ENCODE measurements at regions not wholly inside any gene's neighbourhood (a gene's known extent, or its start where the extent isn't known, plus 50 kb on each side); places are given as distances from the start of the nearest gene placed in this dataset.
"Not testable (repeated sequence)": the region's sequence is repeated elsewhere in the genome, so short reads cannot be mapped to it uniquely, and the experiment has no call there.

DNA sequence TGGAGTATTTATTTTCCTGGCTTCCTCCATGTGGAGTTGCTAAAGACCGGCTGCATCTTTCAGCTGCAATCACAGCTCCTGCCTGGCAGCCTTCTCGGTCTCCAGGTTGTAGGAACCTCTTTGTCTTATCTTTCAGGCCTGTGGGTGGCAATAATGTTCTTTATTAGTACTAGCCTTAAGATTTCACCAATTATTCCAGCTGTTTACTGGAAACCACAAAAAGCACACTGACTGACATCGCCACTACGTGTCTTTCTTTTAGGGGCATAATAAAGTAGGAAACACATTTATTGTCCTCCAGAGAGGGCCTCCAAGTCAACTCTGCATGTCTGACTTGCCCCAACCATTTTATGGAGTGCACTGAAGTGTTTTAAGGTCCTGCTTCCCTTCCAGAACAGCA, 1116.5 kb upstream of the TMEM132C start:
- Mint-ChIP-seq H3K9me3 (no peaks in the 10 kb centered on the region), H3K36me3 (ENCODE audit: low read depth) (peaks cover 2% of the 10 kb centered on the region), H3K4me1 (ENCODE audit: low read depth) (peaks cover 3% of the 10 kb centered on the region), H3K27me3 (peaks cover 4% of the 10 kb centered on the region), H3K27ac (no peak overlapping the region), H3K4me3 (no peak overlapping the region)
- DNase-seq (no peak), ATAC-seq (no peak)
- intact Hi-C loops (cut with micrococcal nuclease), result no loop called here
- CTCF ChIA-PET, result no interaction called here
- POLR2A ChIA-PET, result no interaction called here
- TF ChIP-seq, protein P1, sequence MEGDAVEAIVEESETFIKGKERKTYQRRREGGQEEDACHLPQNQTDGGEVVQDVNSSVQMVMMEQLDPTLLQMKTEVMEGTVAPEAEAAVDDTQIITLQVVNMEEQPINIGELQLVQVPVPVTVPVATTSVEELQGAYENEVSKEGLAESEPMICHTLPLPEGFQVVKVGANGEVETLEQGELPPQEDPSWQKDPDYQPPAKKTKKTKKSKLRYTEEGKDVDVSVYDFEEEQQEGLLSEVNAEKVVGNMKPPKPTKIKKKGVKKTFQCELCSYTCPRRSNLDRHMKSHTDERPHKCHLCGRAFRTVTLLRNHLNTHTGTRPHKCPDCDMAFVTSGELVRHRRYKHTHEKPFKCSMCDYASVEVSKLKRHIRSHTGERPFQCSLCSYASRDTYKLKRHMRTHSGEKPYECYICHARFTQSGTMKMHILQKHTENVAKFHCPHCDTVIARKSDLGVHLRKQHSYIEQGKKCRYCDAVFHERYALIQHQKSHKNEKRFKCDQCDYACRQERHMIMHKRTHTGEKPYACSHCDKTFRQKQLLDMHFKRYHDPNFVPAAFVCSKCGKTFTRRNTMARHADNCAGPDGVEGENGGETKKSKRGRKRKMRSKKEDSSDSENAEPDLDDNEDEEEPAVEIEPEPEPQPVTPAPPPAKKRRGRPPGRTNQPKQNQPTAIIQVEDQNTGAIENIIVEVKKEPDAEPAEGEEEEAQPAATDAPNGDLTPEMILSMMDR (IDR thresholded peaks at IDR 0.05), result no peak

DNA sequence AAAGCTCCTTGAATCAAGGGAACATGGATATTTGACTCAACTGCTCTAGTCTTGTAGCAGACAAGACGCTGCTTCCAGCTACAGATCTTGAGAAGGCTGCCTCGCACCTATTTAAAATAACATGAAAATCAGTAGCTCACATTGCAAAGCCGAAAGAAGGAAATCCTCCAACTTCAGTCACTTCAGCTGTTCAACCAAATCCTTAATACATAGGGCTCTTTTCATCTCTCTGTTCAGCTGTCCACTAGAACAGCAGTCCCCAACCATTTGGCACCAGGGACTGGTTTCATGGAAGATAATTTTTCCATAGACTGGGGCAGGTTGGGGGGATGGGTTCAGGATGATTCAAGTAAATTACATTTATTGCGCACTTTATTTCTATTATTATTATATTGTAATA, 1116.0 kb upstream of the TMEM132C start:
- ChIA-PET POLR2A (no interaction called here), CTCF (no interaction called here)
- no peaks in the 10 kb centered on the region for H3K9me3 Mint-ChIP-seq
- H3K27ac Mint-ChIP-seq, result no peak overlapping the region
- H3K36me3 Mint-ChIP-seq (ENCODE audit: low read depth), result peaks cover 2% of the 10 kb centered on the region
- H3K4me1 Mint-ChIP-seq (ENCODE audit: low read depth), result peaks cover 3% of the 10 kb centered on the region
- no peak for ATAC-seq
- peaks cover 4% of the 10 kb centered on the region for H3K27me3 Mint-ChIP-seq
- TF ChIP-seq, protein P1 (IDR thresholded peaks at IDR 0.05), result no peak
- H3K4me3 Mint-ChIP-seq, result no peak overlapping the region
- intact Hi-C loops (cut with micrococcal nuclease), result no loop called here
- DNase-seq, result no peak

DNA sequence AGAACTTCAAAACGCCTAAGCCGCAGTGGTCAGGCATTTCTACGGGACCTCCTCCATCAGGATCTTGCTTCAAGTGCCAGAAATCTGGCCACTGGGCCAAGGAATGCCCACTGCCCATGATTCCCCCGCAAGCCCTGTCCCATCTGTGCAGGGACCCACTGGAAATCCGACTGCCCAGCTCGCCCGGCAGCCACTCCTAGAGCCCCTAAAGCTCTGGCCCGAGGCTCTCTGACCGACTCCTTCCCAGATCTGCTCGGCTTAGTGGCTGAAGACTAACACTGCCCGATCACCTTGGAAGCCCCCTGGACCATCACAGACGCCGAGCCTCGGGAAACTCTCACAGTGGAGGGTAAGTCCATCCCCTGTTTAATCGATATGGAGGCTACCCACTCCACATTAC, 1113.0 kb upstream of the TMEM132C start:
- TF ChIP-seq, protein P1 (IDR thresholded peaks at IDR 0.05), result no peak
- H3K36me3 Mint-ChIP-seq (ENCODE audit: low read depth), result no peaks in the 10 kb centered on the region
- peaks cover 2% of the 10 kb centered on the region for H3K27me3 Mint-ChIP-seq
- ChIA-PET CTCF (interaction anchor here (2.1 kb wide), 1 partner anchor 45 kb away, joined by 5 read pairs; no protein-coding TSS in a partner anchor), POLR2A (no interaction called here)
- intact Hi-C loops (cut with micrococcal nuclease), result no loop called here
- no peak overlapping the region for H3K27ac Mint-ChIP-seq
- DNase-seq (no peak), ATAC-seq (no peak)
- H3K4me3 Mint-ChIP-seq, result no peak overlapping the region
- no peaks in the 10 kb centered on the region for H3K9me3 Mint-ChIP-seq
- H3K4me1 Mint-ChIP-seq (ENCODE audit: low read depth), result no peaks in the 10 kb centered on the region

DNA sequence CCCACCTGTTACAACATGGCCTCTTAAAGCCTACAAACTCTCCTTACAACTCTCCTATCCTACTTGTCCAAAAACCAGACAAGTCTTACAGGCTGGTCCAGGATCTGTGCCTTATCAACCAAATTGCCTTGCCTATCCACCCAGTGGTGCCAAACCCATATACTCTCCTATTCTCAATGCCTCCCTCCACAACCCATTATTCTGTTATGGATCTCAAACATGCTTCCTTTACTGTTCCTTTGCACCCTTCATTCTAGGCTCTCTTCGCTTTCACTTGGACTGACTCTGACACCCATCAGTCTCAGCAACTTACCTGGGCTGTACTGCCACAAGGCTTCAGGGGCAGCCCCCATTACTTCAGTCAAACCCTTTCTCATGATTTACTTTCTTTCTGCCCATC, 1112.1 kb upstream of the TMEM132C start:
- H3K4me1 Mint-ChIP-seq (ENCODE audit: low read depth); H3K36me3 Mint-ChIP-seq (ENCODE audit: low read depth); intact Hi-C loops (cut with micrococcal nuclease); H3K4me3 Mint-ChIP-seq; POLR2A ChIA-PET; DNase-seq; H3K27ac Mint-ChIP-seq; ATAC-seq; H3K9me3 Mint-ChIP-seq; H3K27me3 Mint-ChIP-seq: not testable (repeated sequence)
- CTCF ChIA-PET, result interaction anchor here (0.6 kb wide), 1 partner anchor 799 kb away, joined by 3 read pairs; no protein-coding TSS in a partner anchor

DNA sequence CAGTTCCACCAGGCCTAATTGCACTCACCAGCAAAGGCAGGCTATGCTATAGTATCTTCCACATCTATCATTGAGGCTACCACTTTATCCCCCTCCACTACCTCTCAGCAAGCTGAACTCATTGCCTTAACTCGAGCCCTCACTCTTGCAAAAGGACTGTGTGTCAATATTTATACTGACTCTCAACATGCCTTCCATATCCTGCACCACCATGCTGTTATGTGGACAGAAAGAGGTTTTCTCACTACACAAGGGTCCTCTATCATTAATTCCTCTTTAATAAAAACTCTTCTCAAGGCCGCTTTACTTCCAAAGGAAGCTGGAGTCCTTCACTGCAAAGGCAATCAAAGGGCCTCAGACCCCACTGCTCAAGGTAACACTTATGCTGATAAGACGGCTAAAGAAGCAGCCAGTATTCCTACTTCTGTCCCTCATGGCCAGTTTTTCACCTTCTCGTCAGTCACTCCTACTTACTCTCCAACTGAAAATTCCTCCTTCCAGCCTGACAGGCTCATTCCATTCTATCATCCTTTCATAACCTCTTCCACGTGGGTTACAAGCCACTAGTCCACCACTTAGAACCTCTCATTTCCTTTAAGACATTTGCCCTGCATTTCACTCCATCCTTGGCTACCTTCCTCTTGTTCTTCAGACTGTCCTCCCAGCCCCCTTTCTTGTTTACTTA, 1110.9 kb upstream of the TMEM132C start:
- H3K36me3 Mint-ChIP-seq (ENCODE audit: low read depth); intact Hi-C loops (cut with micrococcal nuclease); CTCF ChIA-PET; H3K27me3 Mint-ChIP-seq; H3K27ac Mint-ChIP-seq; H3K9me3 Mint-ChIP-seq; POLR2A ChIA-PET; H3K4me3 Mint-ChIP-seq; H3K4me1 Mint-ChIP-seq (ENCODE audit: low read depth); DNase-seq; ATAC-seq: not testable (repeated sequence)

DNA sequence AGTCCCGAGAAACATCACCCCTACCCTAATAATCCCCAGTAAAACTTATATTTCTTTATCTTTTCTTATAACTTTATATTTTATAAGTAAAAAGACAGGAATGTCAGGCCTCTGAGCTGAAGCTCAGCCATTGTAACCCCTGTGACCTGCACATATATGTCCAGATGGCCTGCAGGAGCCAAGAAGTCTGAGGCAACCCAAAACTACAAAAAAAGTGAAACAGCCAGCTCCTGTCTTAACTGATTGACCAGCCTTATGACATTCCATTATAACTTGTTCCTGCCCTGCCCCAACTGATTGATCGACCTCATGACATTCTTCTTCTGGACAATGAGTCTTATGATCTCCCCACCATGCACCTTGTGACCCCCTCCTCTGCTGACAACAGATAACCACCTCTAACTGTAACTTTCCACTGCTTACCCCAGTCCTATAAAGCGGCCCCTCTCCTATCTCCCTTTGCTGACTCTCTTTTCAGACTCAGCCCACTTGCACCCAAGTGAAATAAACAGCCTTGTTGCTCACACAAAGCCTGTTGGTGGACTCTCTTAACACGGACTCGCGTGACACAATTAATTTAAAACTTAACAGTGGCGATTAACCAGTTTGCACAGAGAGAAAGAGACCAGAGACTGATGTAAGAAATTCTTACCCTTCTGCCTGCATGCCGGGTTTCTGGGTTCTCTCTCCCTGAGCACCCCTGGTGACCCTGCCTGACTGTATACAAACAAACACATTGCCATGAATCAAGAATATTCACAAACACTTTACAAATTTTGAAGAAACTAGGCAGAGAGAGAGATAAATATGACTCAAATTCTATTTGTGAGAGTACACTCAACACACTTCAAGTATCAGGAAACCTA, 1109.2 kb upstream of the TMEM132C start:
- H3K9me3 Mint-ChIP-seq; intact Hi-C loops (cut with micrococcal nuclease); H3K27me3 Mint-ChIP-seq; H3K4me3 Mint-ChIP-seq; H3K27ac Mint-ChIP-seq; POLR2A ChIA-PET; H3K4me1 Mint-ChIP-seq (ENCODE audit: low read depth); CTCF ChIA-PET; H3K36me3 Mint-ChIP-seq (ENCODE audit: low read depth); DNase-seq; ATAC-seq: not testable (repeated sequence)
